Tibial nerve (tissue), 4 donors: ENCODE measurements at regions not wholly inside any gene's neighbourhood (a gene's known extent, or its start where the extent isn't known, plus 50 kb on each side); places are given as distances from the start of the nearest gene placed in this dataset.

ENCODE experiments used
- DNase-seq, 2 donors: peaks; one replicate each; pipeline ENCODE4 v3.0.0-alpha.2; 2019; ENCODE audit warnings: low spot score in 2 of 2
- H3K27ac ChIP-seq, 4 donors: fragments of 200-600 bp; sonication (generic) in 3 of 4; one replicate each; pipeline ENCODE4 v1.5.1; 2017 to 2019; ENCODE audit warnings: mild to moderate bottlenecking in 1 of 4
- H3K27me3 ChIP-seq, 2 donors: fragments of 200-600 bp; sonication (generic) in 1 of 2; one replicate each; pipeline versions ENCODE4 v1.5.1 to v1.6.0; 2017 to 2019
- H3K36me3 ChIP-seq, 3 donors: fragments of 200-600 bp; sonication (generic); one replicate each; pipeline ENCODE4 v1.5.1; 2018 to 2019
- H3K4me1 ChIP-seq, 4 donors: fragments of 200-600 bp; sonication (generic) in 3 of 4; one replicate each; pipeline ENCODE4 v1.5.1; 2017 to 2019
- H3K4me3 ChIP-seq, 4 donors: fragments of 200-600 bp; sonication (generic) in 3 of 4; one replicate each; pipeline ENCODE4 v1.5.1; 2017 to 2019; ENCODE audit warnings: mild to moderate bottlenecking in 1 of 4, moderate library complexity in 1 of 4
- H3K9me3 ChIP-seq, 4 donors: fragments of 200-600 bp; sonication (generic) in 3 of 4; one replicate each; pipeline ENCODE4 v1.5.1; 2017 to 2019
- EP300 ChIP-seq, 2 donors: sonication (generic); formaldehyde crosslinking; IDR thresholded peaks; one replicate each; pipeline ENCODE4 v1.6.1; 2017; ENCODE audit warnings: antibody characterized with exemption in 2 of 2, mild to moderate bottlenecking in 1 of 2
- POLR2A ChIP-seq, 2 donors: fragments of 450-650 bp; IDR thresholded peaks; one replicate each; pipeline ENCODE4 v1.6.1; 2017; ENCODE audit warnings: antibody characterized with exemption in 2 of 2, mild to moderate bottlenecking in 2 of 2, moderate library complexity in 2 of 2
- WGBS, 2 donors: methylation state at CpG; one replicate each; pipeline ENCODE4 v1.1.5; 2018; 5-methylcytosine and 5-hydroxymethylcytosine counted together
- TF ChIP-seq, protein P1 (sequence below), 5 experiments: fragments of 200-600 bp in 3 of 5; fragments of 450-650 bp in 2 of 5; sonication (generic) in 3 of 5; IDR thresholded peaks; one replicate each; pipeline ENCODE4 v1.5.1; 2016 to 2019; ENCODE audit warnings: antibody characterized with exemption in 5 of 5, mild to moderate bottlenecking in 3 of 5, moderate library complexity in 2 of 5

DNA sequence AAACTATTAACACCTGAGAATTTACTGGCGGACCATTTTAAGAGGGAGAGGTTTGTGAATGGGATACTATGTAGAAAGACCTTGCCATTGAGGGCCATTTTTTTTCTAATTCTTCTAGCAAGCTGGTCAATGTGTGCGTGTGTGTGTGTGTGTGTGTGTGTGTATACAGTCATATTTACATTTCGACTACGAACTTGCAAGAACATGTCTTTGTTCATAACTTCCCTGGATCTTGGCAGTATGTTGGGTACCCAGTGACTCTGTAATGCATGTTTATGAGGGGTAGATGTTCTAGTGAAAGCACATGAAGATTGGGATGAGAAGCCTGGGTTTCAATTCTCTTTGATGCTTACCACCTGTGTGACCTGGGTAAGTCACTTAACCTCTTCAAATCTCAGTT is 133.6 kb downstream of the UBE2E3 start:
- no peak for DNase-seq
- TF ChIP-seq, protein P1, sequence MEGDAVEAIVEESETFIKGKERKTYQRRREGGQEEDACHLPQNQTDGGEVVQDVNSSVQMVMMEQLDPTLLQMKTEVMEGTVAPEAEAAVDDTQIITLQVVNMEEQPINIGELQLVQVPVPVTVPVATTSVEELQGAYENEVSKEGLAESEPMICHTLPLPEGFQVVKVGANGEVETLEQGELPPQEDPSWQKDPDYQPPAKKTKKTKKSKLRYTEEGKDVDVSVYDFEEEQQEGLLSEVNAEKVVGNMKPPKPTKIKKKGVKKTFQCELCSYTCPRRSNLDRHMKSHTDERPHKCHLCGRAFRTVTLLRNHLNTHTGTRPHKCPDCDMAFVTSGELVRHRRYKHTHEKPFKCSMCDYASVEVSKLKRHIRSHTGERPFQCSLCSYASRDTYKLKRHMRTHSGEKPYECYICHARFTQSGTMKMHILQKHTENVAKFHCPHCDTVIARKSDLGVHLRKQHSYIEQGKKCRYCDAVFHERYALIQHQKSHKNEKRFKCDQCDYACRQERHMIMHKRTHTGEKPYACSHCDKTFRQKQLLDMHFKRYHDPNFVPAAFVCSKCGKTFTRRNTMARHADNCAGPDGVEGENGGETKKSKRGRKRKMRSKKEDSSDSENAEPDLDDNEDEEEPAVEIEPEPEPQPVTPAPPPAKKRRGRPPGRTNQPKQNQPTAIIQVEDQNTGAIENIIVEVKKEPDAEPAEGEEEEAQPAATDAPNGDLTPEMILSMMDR (IDR thresholded peaks at IDR 0.05): no peak
- no peak for TF ChIP-seq POLR2A (IDR thresholded peaks at IDR 0.05)
- TF ChIP-seq EP300 (IDR thresholded peaks at IDR 0.05): no peak

DNA sequence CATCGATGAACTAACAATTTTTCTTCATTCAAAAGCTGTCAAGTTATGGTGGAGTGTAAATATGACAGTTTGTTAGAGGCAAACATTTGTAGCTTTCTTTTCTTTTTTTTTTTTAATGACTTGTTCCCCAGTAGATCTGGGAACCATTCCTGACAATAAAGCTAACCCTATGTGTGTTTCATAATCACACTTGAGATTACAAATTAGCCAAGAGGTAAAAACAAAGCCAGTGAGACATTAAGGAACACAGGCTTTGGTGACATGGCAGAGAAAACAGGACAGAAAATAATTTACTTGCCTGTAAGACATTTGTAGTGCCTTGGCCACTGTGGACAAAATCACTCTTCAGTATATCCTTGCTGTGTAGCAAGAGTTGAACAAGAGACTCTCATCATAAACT is 135.9 kb downstream of the UBE2E3 start:
- Histone ChIP-seq H3K27ac (no peak overlapping the region), H3K4me3 (no peak overlapping the region), H3K4me1 (no peaks in the 10 kb centered on the region), H3K36me3 (no peaks in the 10 kb centered on the region), H3K27me3 (no peaks in the 10 kb centered on the region), H3K9me3 (no peaks in the 10 kb centered on the region)
- DNase-seq: no peak
- TF ChIP-seq, protein P1 (IDR thresholded peaks at IDR 0.05): no peak
- TF ChIP-seq EP300 (IDR thresholded peaks at IDR 0.05) (no peak), POLR2A (IDR thresholded peaks at IDR 0.05) (no peak)
- 32 to 53% methylated on average over 1 of the region's 1 CpG for WGBS, 2 donors

More for the DNA sequence above, 133.6 kb downstream of the UBE2E3 start:
- Histone ChIP-seq H3K36me3 (no peaks in the 10 kb centered on the region), H3K4me1 (no peaks in the 10 kb centered on the region), H3K27me3 (no peaks in the 10 kb centered on the region), H3K27ac (no peak overlapping the region), H3K9me3 (no peaks in the 10 kb centered on the region), H3K4me3 (no peak overlapping the region)
- WGBS, 2 donors: 88 to 89% methylated on average over 4 of the region's 4 CpGs

GRCh38 chr2:181117206-181117925 is 137.0 kb downstream of the UBE2E3 start:
- no peaks in the 10 kb centered on the region for H3K27me3 ChIP-seq
- H3K9me3 ChIP-seq: no peaks in the 10 kb centered on the region
- H3K4me1 ChIP-seq: no peaks in the 10 kb centered on the region
- no peak for DNase-seq
- no peak overlapping the region for H3K27ac ChIP-seq
- TF ChIP-seq POLR2A (IDR thresholded peaks at IDR 0.05) (no peak), EP300 (IDR thresholded peaks at IDR 0.05) (no peak)
- TF ChIP-seq, protein P1 (IDR thresholded peaks at IDR 0.05): no peak
- no peaks in the 10 kb centered on the region for H3K36me3 ChIP-seq
- no peak overlapping the region for H3K4me3 ChIP-seq

DNA sequence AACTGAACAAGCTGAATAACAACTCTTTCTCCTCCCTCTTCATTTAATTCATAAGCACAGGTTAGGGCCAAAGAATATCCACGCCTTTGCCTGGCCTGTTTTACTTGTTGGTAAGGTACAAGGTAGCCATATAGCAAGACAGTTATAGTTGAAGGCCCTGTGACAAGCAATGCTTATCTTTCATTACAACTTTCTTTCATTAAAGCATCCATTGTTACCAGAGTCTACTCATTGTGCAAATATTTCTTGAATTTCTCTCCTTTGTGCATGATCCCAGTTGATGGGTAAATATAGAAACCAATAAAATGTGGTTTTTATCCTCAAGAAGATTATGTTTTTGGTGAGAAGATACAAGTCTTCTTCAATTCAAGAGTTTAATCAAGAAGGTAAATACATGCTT is 140.2 kb downstream of the UBE2E3 start:
- DNase-seq: no peak
- H3K27ac ChIP-seq: no peak overlapping the region
- no peaks in the 10 kb centered on the region for H3K9me3 ChIP-seq
- TF ChIP-seq POLR2A (IDR thresholded peaks at IDR 0.05): no peak
- TF ChIP-seq, protein P1 (IDR thresholded peaks at IDR 0.05): no peak
- TF ChIP-seq EP300 (IDR thresholded peaks at IDR 0.05): no peak
- 81 to 93% methylated on average over 1 of the region's 1 CpG for WGBS, 2 donors
- H3K4me3 ChIP-seq: no peak overlapping the region
- no peaks in the 10 kb centered on the region for H3K36me3 ChIP-seq
- no peaks in the 10 kb centered on the region for H3K27me3 ChIP-seq
- H3K4me1 ChIP-seq: no peaks in the 10 kb centered on the region

DNA sequence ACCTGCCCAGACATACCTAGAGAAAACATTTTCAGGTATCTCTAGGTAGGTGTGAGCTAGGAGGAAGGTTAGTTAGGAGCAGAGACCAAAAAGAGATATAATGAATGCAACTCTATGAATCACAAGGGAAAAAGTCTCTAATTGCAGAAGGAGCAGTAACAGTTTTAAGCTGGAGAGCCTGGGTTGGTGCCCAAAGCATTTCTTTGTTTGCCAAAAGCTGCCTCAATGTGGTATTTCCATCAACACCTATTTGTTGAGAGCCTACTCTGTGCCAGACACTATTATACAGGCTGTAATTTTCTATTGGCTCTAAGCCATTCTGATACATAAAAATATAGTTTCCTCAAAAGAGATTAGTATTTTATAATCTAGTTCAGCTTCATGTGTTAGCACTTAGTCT is 141.6 kb downstream of the UBE2E3 start:
- TF ChIP-seq POLR2A (IDR thresholded peaks at IDR 0.05) (no peak), EP300 (IDR thresholded peaks at IDR 0.05) (no peak)
- TF ChIP-seq, protein P1 (IDR thresholded peaks at IDR 0.05): no peak
- H3K27me3 ChIP-seq: no peaks in the 10 kb centered on the region
- H3K36me3 ChIP-seq: no peaks in the 10 kb centered on the region
- no peaks in the 10 kb centered on the region for H3K9me3 ChIP-seq
- no peak overlapping the region for H3K4me3 ChIP-seq
- H3K27ac ChIP-seq: no peak overlapping the region
- DNase-seq: no peak
- no peaks in the 10 kb centered on the region for H3K4me1 ChIP-seq
